ENCODE measurements at regions not wholly inside any gene's neighbourhood (a gene's known extent, or its start where the extent isn't known, plus 50 kb on each side); places are given as distances from the start of the nearest gene placed in this dataset.
"Not testable (repeated sequence)": the region's sequence is repeated elsewhere in the genome, so short reads cannot be mapped to it uniquely, and the experiment has no call there.

GRCh38 chrX:11890836-11891514, 132.9 kb downstream of the MSL3 start:
- H3K27ac ChIP-seq (ENCODE audit: low read depth, low read length): no peak overlapping the region
- H2AFZ ChIP-seq (ENCODE audit: low read length, unreplicated experiment): no peak overlapping the region
- H3K4me1 ChIP-seq (ENCODE audit: control insufficient read depth, insufficient read depth, low read length, unreplicated experiment): peaks cover 11% of the 10 kb centered on the region
- H3K79me2 ChIP-seq (ENCODE audit: control insufficient read depth, insufficient read depth, low read length, unreplicated experiment): no peaks in the 10 kb centered on the region
- H3K27me3 ChIP-seq (ENCODE audit: insufficient read depth, low read length): no peaks in the 10 kb centered on the region
- no peaks in the 10 kb centered on the region for H3K36me3 ChIP-seq (ENCODE audit: insufficient read depth, low read length)
- H3K4me3 ChIP-seq (ENCODE audit: low read depth, low read length): no peak overlapping the region

- Histone ChIP-seq H3K4me3 (ENCODE audit: low read depth, low read length) (no peak overlapping the region), H3K27ac (ENCODE audit: low read depth, low read length) (no peak overlapping the region), H3K79me2 (ENCODE audit: control insufficient read depth, insufficient read depth, low read length, unreplicated experiment) (no peaks in the 10 kb centered on the region), H3K4me1 (ENCODE audit: control insufficient read depth, insufficient read depth, low read length, unreplicated experiment) (peaks cover 9% of the 10 kb centered on the region), H2AFZ (ENCODE audit: low read length, unreplicated experiment) (no peak overlapping the region), H3K36me3 (ENCODE audit: insufficient read depth, low read length) (no peaks in the 10 kb centered on the region), H3K27me3 (ENCODE audit: insufficient read depth, low read length) (no peaks in the 10 kb centered on the region)
Measured at GRCh38 chrX:11893933-11894710, 136.1 kb downstream of the MSL3 start.

- H3K36me3 ChIP-seq (ENCODE audit: insufficient read depth, low read length): no peaks in the 10 kb centered on the region
- no peaks in the 10 kb centered on the region for H3K79me2 ChIP-seq (ENCODE audit: control insufficient read depth, insufficient read depth, low read length, unreplicated experiment)
- peaks cover 15% of the 10 kb centered on the region for H3K4me1 ChIP-seq (ENCODE audit: control insufficient read depth, insufficient read depth, low read length, unreplicated experiment)
- H2AFZ ChIP-seq (ENCODE audit: low read length, unreplicated experiment): peak overlapping the region; percentile 2
- H3K27me3 ChIP-seq (ENCODE audit: insufficient read depth, low read length): no peaks in the 10 kb centered on the region
- peak overlapping the region; percentile 20 for H3K4me3 ChIP-seq (ENCODE audit: low read depth, low read length)
- H3K27ac ChIP-seq (ENCODE audit: low read depth, low read length): peak overlapping the region; percentile 62
Measured at GRCh38 chrX:11899091-11899490, 141.1 kb downstream of the MSL3 start.

GRCh38 chrX:11905933-11906332, 147.9 kb downstream of the MSL3 start:
- H3K27ac ChIP-seq (ENCODE audit: low read depth, low read length); H3K4me3 ChIP-seq (ENCODE audit: low read depth, low read length); H3K36me3 ChIP-seq (ENCODE audit: insufficient read depth, low read length); H3K27me3 ChIP-seq (ENCODE audit: insufficient read depth, low read length); H2AFZ ChIP-seq (ENCODE audit: low read length, unreplicated experiment); H3K4me1 ChIP-seq (ENCODE audit: control insufficient read depth, insufficient read depth, low read length, unreplicated experiment); H3K79me2 ChIP-seq (ENCODE audit: control insufficient read depth, insufficient read depth, low read length, unreplicated experiment): not testable (repeated sequence)

GRCh38 chrX:11908371-11908770, 150.3 kb downstream of the MSL3 start:
- Histone ChIP-seq H3K79me2 (ENCODE audit: control insufficient read depth, insufficient read depth, low read length, unreplicated experiment) (no peaks in the 10 kb centered on the region), H3K27me3 (ENCODE audit: insufficient read depth, low read length) (no peaks in the 10 kb centered on the region), H3K4me3 (ENCODE audit: low read depth, low read length) (no peak overlapping the region), H3K4me1 (ENCODE audit: control insufficient read depth, insufficient read depth, low read length, unreplicated experiment) (no peaks in the 10 kb centered on the region), H3K27ac (ENCODE audit: low read depth, low read length) (no peak overlapping the region), H3K36me3 (ENCODE audit: insufficient read depth, low read length) (no peaks in the 10 kb centered on the region), H2AFZ (ENCODE audit: low read length, unreplicated experiment) (no peak overlapping the region)

GRCh38 chrX:11913001-11913400, 155.0 kb downstream of the MSL3 start:
- H3K4me3 ChIP-seq (ENCODE audit: low read depth, low read length): no peak overlapping the region

GRCh38 chrX:11929476-11929875, 171.4 kb downstream of the MSL3 start:
- no peak overlapping the region for H3K27ac ChIP-seq (ENCODE audit: low read depth, low read length)
- H3K4me1 ChIP-seq (ENCODE audit: control insufficient read depth, insufficient read depth, low read length, unreplicated experiment): peaks cover 6% of the 10 kb centered on the region
- H3K79me2 ChIP-seq (ENCODE audit: control insufficient read depth, insufficient read depth, low read length, unreplicated experiment): no peaks in the 10 kb centered on the region
- H2AFZ ChIP-seq (ENCODE audit: low read length, unreplicated experiment): no peak overlapping the region
- no peaks in the 10 kb centered on the region for H3K36me3 ChIP-seq (ENCODE audit: insufficient read depth, low read length)
- no peak overlapping the region for H3K4me3 ChIP-seq (ENCODE audit: low read depth, low read length)
- H3K27me3 ChIP-seq (ENCODE audit: insufficient read depth, low read length): no peaks in the 10 kb centered on the region

More at GRCh38 chrX:11913001-11913400, 155.0 kb downstream of the MSL3 start:
- Histone ChIP-seq H3K79me2 (ENCODE audit: control insufficient read depth, insufficient read depth, low read length, unreplicated experiment) (no peaks in the 10 kb centered on the region), H3K4me1 (ENCODE audit: control insufficient read depth, insufficient read depth, low read length, unreplicated experiment) (no peaks in the 10 kb centered on the region), H2AFZ (ENCODE audit: low read length, unreplicated experiment) (no peak overlapping the region), H3K36me3 (ENCODE audit: insufficient read depth, low read length) (no peaks in the 10 kb centered on the region), H3K27ac (ENCODE audit: low read depth, low read length) (no peak overlapping the region), H3K27me3 (ENCODE audit: insufficient read depth, low read length) (0 out of 2 replicates have a peak, but pooled peaks cover 7% of the 10 kb centered on the region)

- H3K36me3 ChIP-seq (ENCODE audit: insufficient read depth, low read length): no peaks in the 10 kb centered on the region
- no peaks in the 10 kb centered on the region for H3K79me2 ChIP-seq (ENCODE audit: control insufficient read depth, insufficient read depth, low read length, unreplicated experiment)
- H3K4me1 ChIP-seq (ENCODE audit: control insufficient read depth, insufficient read depth, low read length, unreplicated experiment): peaks cover 6% of the 10 kb centered on the region
- H3K4me3 ChIP-seq (ENCODE audit: low read depth, low read length): no peak overlapping the region
- H2AFZ ChIP-seq (ENCODE audit: low read length, unreplicated experiment): no peak overlapping the region
- H3K27ac ChIP-seq (ENCODE audit: low read depth, low read length): no peak overlapping the region
- no peaks in the 10 kb centered on the region for H3K27me3 ChIP-seq (ENCODE audit: insufficient read depth, low read length)
Measured at GRCh38 chrX:11932423-11932822, 174.4 kb downstream of the MSL3 start.

- no peak overlapping the region for H3K4me3 ChIP-seq (ENCODE audit: low read depth, low read length)
- no peaks in the 10 kb centered on the region for H3K36me3 ChIP-seq (ENCODE audit: insufficient read depth, low read length)
- H3K79me2 ChIP-seq (ENCODE audit: control insufficient read depth, insufficient read depth, low read length, unreplicated experiment): no peaks in the 10 kb centered on the region
- no peak overlapping the region for H3K27ac ChIP-seq (ENCODE audit: low read depth, low read length)
- no peak overlapping the region for H2AFZ ChIP-seq (ENCODE audit: low read length, unreplicated experiment)
- no peaks in the 10 kb centered on the region for H3K27me3 ChIP-seq (ENCODE audit: insufficient read depth, low read length)
- H3K4me1 ChIP-seq (ENCODE audit: control insufficient read depth, insufficient read depth, low read length, unreplicated experiment): peaks cover 5% of the 10 kb centered on the region
Measured at GRCh38 chrX:11934089-11934488, 176.1 kb downstream of the MSL3 start.

- Histone ChIP-seq H3K36me3 (ENCODE audit: insufficient read depth, low read length) (no peaks in the 10 kb centered on the region), H3K4me3 (ENCODE audit: low read depth, low read length) (no peak overlapping the region), H3K27ac (ENCODE audit: low read depth, low read length) (no peak overlapping the region), H3K4me1 (ENCODE audit: control insufficient read depth, insufficient read depth, low read length, unreplicated experiment) (peaks cover 5% of the 10 kb centered on the region), H3K79me2 (ENCODE audit: control insufficient read depth, insufficient read depth, low read length, unreplicated experiment) (no peaks in the 10 kb centered on the region), H2AFZ (ENCODE audit: low read length, unreplicated experiment) (no peak overlapping the region), H3K27me3 (ENCODE audit: insufficient read depth, low read length) (no peaks in the 10 kb centered on the region)
Measured at GRCh38 chrX:11941571-11941970, 183.5 kb downstream of the MSL3 start.

GRCh38 chrX:11944501-11944900, 186.5 kb downstream of the MSL3 start:
- H2AFZ ChIP-seq (ENCODE audit: low read length, unreplicated experiment): peak overlapping the region; percentile 91
- peaks cover 5% of the 10 kb centered on the region for H3K4me1 ChIP-seq (ENCODE audit: control insufficient read depth, insufficient read depth, low read length, unreplicated experiment)
- no peaks in the 10 kb centered on the region for H3K27me3 ChIP-seq (ENCODE audit: insufficient read depth, low read length)
- H3K27ac ChIP-seq (ENCODE audit: low read depth, low read length): no peak overlapping the region
- no peaks in the 10 kb centered on the region for H3K79me2 ChIP-seq (ENCODE audit: control insufficient read depth, insufficient read depth, low read length, unreplicated experiment)
- no peaks in the 10 kb centered on the region for H3K36me3 ChIP-seq (ENCODE audit: insufficient read depth, low read length)
- H3K4me3 ChIP-seq (ENCODE audit: low read depth, low read length): no peak overlapping the region; the same call in 1 of the 2 replicates

All from ACC112 (cell line).